ENCODE measurements at regions not wholly inside any gene's neighbourhood (a gene's known extent, or its start where the extent isn't known, plus 50 kb on each side); places are given as distances from the start of the nearest gene placed in this dataset.

- TF ChIP-seq POLR2A (IDR thresholded peaks at IDR 0.05) (no peak), CTCF (IDR thresholded peaks at IDR 0.05) (no peak)
- Histone ChIP-seq H3K4me1 (peaks cover 0 to 6% of the 10 kb centered on the region in 2 donors), H3K36me3 (no peaks in the 10 kb centered on the region), H3K27ac (no peak overlapping the region), H3K4me3 (replicated peaks in 1 of 3) (no peak overlapping the region), H3K9me3 (no peaks in the 10 kb centered on the region), H3K27me3 (no peaks in the 10 kb centered on the region)
- no peak for DNase-seq
- intact Hi-C loops (cut with DNase I): no loop called here
- 90 to 97% methylated on average over 2 of the region's 2 CpGs for WGBS, 2 donors
Observed at GRCh38 chr11:15635521-15635920, 520.8 kb downstream of the INSC start.

GRCh38 chr11:15636521-15637089 lies 521.9 kb downstream of the INSC start:
- DNase-seq: no peak
- Histone ChIP-seq H3K36me3 (no peaks in the 10 kb centered on the region), H3K9me3 (no peaks in the 10 kb centered on the region), H3K4me1 (peaks cover 0 to 6% of the 10 kb centered on the region in 2 donors), H3K27me3 (no peaks in the 10 kb centered on the region), H3K27ac (no peak overlapping the region), H3K4me3 (replicated peaks in 1 of 3) (no peak overlapping the region)
- intact Hi-C loops (cut with DNase I): no loop called here
- TF ChIP-seq POLR2A (IDR thresholded peaks at IDR 0.05): no peak
- TF ChIP-seq CTCF (IDR thresholded peaks at IDR 0.05): no peak
- WGBS, 2 donors: 89 to 93% methylated on average over 3 of the region's 3 CpGs

- Histone ChIP-seq H3K36me3 (no peaks in the 10 kb centered on the region), H3K27ac (no peak overlapping the region), H3K4me3 (replicated peaks in 1 of 3) (no peak overlapping the region), H3K9me3 (no peaks in the 10 kb centered on the region), H3K4me1 (peaks cover 0 to 6% of the 10 kb centered on the region in 2 donors), H3K27me3 (no peaks in the 10 kb centered on the region)
- no peak for DNase-seq
- intact Hi-C loops (cut with DNase I): no loop called here
- TF ChIP-seq POLR2A (IDR thresholded peaks at IDR 0.05) (no peak), CTCF (IDR thresholded peaks at IDR 0.05) (no peak)
- WGBS, 2 donors: 60 to 71% methylated on average over 1 of the region's 1 CpG
Observed at GRCh38 chr11:15638386-15638787, 523.7 kb downstream of the INSC start.

- H3K27me3 ChIP-seq: no peaks in the 10 kb centered on the region
- no peak overlapping the region for H3K4me3 ChIP-seq (replicated peaks in 1 of 3)
- H3K36me3 ChIP-seq: no peaks in the 10 kb centered on the region
- TF ChIP-seq CTCF (IDR thresholded peaks at IDR 0.05): no peak
- 81 to 90% methylated on average over 5 to 9 of the region's 9 CpGs for WGBS, 2 donors
- H3K4me1 ChIP-seq: peaks cover 0 to 6% of the 10 kb centered on the region in 2 donors
- no peak for DNase-seq
- no peak overlapping the region for H3K27ac ChIP-seq
- intact Hi-C loops (cut with DNase I): no loop called here
- no peaks in the 10 kb centered on the region for H3K9me3 ChIP-seq
Observed at GRCh38 chr11:15640318-15640717, 525.6 kb downstream of the INSC start.

- H3K27me3 ChIP-seq: no peaks in the 10 kb centered on the region
- H3K9me3 ChIP-seq: no peaks in the 10 kb centered on the region
- intact Hi-C loops (cut with DNase I): no loop called here
- WGBS, 2 donors: 19 to 32% methylated on average over 9 of the region's 9 CpGs
- peak; percentile 52 for DNase-seq
- H3K36me3 ChIP-seq: no peaks in the 10 kb centered on the region
- H3K4me3 ChIP-seq (replicated peaks in 1 of 3): no peak overlapping the region
- H3K4me1 ChIP-seq: peaks cover 0 to 6% of the 10 kb centered on the region in 2 donors
- no peak overlapping the region for H3K27ac ChIP-seq
- TF ChIP-seq POLR2A (IDR thresholded peaks at IDR 0.05) (no peak), CTCF (IDR thresholded peaks at IDR 0.05) (no peak)
Observed at GRCh38 chr11:15641271-15642045, 526.7 kb downstream of the INSC start.
